ENCODE measurements at regions not wholly inside any gene's neighbourhood (a gene's known extent, or its start where the extent isn't known, plus 50 kb on each side); places are given as distances from the start of the nearest gene placed in this dataset.

GRCh38 chr3:177979703-177980102 is 556.5 kb upstream of the KCNMB2 start:
- TF ChIP-seq, protein P1, sequence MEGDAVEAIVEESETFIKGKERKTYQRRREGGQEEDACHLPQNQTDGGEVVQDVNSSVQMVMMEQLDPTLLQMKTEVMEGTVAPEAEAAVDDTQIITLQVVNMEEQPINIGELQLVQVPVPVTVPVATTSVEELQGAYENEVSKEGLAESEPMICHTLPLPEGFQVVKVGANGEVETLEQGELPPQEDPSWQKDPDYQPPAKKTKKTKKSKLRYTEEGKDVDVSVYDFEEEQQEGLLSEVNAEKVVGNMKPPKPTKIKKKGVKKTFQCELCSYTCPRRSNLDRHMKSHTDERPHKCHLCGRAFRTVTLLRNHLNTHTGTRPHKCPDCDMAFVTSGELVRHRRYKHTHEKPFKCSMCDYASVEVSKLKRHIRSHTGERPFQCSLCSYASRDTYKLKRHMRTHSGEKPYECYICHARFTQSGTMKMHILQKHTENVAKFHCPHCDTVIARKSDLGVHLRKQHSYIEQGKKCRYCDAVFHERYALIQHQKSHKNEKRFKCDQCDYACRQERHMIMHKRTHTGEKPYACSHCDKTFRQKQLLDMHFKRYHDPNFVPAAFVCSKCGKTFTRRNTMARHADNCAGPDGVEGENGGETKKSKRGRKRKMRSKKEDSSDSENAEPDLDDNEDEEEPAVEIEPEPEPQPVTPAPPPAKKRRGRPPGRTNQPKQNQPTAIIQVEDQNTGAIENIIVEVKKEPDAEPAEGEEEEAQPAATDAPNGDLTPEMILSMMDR (IDR thresholded peaks at IDR 0.05) = no peak

DNA sequence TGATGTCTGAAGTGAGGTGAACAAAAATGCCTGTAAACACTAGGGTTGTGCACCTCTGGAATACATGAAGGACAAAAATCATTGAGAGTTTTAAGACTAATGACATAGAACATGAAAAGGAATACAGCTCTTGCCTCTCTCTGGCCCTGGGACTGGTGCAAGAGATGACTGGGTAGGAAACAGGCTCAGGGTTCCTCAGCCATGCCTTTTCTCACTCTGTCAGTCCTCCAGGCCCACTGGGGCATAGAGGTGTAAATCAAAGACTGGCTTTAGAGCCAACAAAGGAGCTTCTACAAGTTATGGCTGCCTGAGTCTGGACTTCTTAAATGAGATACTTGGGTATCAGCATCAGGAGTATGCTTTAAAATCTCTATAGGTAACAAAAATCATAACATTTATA is 554.7 kb upstream of the KCNMB2 start:
- TF ChIP-seq, protein P1 (IDR thresholded peaks at IDR 0.05) = no peak

GRCh38 chr3:177982034-177982433 is 554.2 kb upstream of the KCNMB2 start:
- TF ChIP-seq, protein P1 (IDR thresholded peaks at IDR 0.05) = no peak

GRCh38 chr3:177983320-177983719 is 552.9 kb upstream of the KCNMB2 start:
- TF ChIP-seq, protein P1 (IDR thresholded peaks at IDR 0.05) = no peak

- TF ChIP-seq, protein P1 (IDR thresholded peaks at IDR 0.05) = no peak
Observed at GRCh38 chr3:177992993-177993970, 543.0 kb upstream of the KCNMB2 start.

DNA sequence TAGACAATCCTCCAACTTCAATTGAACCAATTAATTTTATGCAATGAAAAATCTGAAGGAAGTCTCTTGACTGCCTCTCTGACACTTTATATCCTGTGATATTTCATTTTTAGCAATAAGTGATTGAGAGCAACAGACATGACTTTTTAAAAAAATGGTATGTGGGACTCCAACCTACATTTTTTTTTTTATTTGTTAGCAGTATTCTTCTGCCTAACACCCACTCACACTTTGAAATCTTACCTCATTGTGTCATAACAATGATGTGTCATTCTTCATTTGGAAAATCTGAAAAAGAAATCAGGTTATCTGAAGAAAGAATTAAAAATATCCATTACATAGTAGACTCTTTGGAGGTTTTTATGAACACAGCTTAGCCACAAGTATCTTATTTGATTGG is 541.3 kb upstream of the KCNMB2 start:
- TF ChIP-seq, protein P1 (IDR thresholded peaks at IDR 0.05) = no peak

DNA sequence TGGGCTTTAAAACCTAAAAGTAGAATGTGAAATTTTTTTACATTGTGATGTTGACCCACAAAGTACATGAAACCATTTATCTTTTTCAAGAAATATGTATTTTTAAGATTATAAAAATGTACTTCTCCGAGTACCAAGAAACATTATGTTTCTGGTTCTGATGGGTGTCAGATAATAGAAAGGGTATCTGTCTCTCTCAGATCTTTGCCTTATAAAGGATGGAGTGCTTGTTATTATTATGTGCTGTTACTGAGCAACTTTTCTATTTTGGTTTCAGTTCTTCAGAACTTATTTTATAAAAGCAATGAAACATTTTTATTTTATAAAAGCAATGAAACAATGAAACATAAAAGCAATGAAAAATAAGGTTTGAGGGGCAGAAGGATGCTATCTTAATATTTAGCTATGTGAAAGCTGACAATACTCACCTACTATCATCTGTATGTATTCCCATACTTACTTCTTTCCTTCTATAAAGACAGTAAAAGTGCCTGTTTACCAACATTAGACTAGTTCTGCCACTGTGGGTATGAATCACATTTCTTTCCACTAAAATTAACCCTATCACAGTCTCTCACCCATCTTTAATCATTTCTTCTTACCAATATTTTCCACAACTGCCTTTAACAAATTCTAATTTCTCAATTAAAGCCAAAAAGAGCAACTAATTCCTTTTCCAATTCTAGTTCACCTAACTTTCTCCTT is 540.7 kb upstream of the KCNMB2 start:
- TF ChIP-seq, protein P1 (IDR thresholded peaks at IDR 0.05) = no peak

Data from LNCAP (cell line).